K562 (cell line): ENCODE measurements at regions not wholly inside any gene's neighbourhood (a gene's known extent, or its start where the extent isn't known, plus 50 kb on each side); places are given as distances from the start of the nearest gene placed in this dataset.

ENCODE experiments used
- ATAC-seq: fragments of 200-7000 bp; cut with Tn5 transposase; 3 replicates; pipeline ENCODE4 v1.9.1; 2020; ENCODE audit warnings: moderate library complexity
- BruUV-seq: library from RNA; stranded (reverse); fragments of 400-500 nt; replicated peaks from 2 replicates; lab custom pipeline; 2021; lab: Mats Ljungman, UMichigan
- CTCF ChIA-PET: fragments of 300-600 bp; formaldehyde crosslinking; extraction: SDS; loops from one replicate; lab custom pipeline; 2021; ENCODE audit warnings: low intra/inter-chr PET ratio; lab: Yijun Ruan, JAX
- POLR2A ChIA-PET: fragments of 300-600, 350-650 bp; sonication (Branson Sonifier 250); formaldehyde crosslinking; extraction: SDS; loops from one replicate; lab custom pipeline; 2021; ENCODE audit warnings: antibody characterized with exemption, inconsistent platforms; lab: Yijun Ruan, JAX
- DNase-seq, 4 experiments: peaks; one replicate each; pipeline versions ENCODE4 v3.0.0 to v3.0.0-alpha.2; 2011 to 2018; ENCODE audit warnings: low spot score in 3 of 4, mixed read lengths in 3 of 4; ENCODE audit errors: extremely low read depth in 1 of 4
- FAIRE-seq: peaks from 2 replicates; lab custom pipeline; 2011; peaks lifted over from hg19 to GRCh38; lab: Jason Lieb, UNC
- H2AFZ ChIP-seq: 2 replicates; pipeline ENCODE4 v1.6.0; 2011; ENCODE audit warnings: low read depth, low read length, control low read depth, inconsistent platforms
- H3K27ac ChIP-seq: fragments of 200-600 bp; 3 replicates; pipeline ENCODE4 v1.8.0; 2011; ENCODE audit warnings: low read depth, mild to moderate bottlenecking, control low read depth, inconsistent platforms, low read length, moderate library complexity, mixed read lengths; ENCODE audit errors: extremely low read depth
- H3K27me3 ChIP-seq, 2 experiments: fragments of 300-600 bp in 1 of 2; 2 replicates in 1 of 2; 3 replicates in 1 of 2; pipeline versions ENCODE4 v1.6.0 to v1.8.0; 2011; ENCODE audit warnings: inconsistent platforms in 2 of 2, low read length in 2 of 2, mild to moderate bottlenecking in 1 of 2, mixed read lengths in 1 of 2, moderate library complexity in 1 of 2; ENCODE audit not compliant: control insufficient read depth in 2 of 2, insufficient read depth in 2 of 2
- H3K36me3 ChIP-seq: fragments of 300-600 bp; 3 replicates; pipeline ENCODE4 v1.8.0; 2011; ENCODE audit warnings: mild to moderate bottlenecking, low read length, inconsistent platforms; ENCODE audit not compliant: control insufficient read depth, insufficient read depth
- H3K4me1 ChIP-seq, 2 experiments: fragments of 200-600 bp in 1 of 2; replicated peaks in 1 of 2; 2 replicates in 1 of 2; 3 replicates in 1 of 2; pipeline versions ENCODE4 v1.5.1 to v1.8.0; 2011; ENCODE audit warnings: inconsistent platforms in 2 of 2, low read length in 2 of 2, mild to moderate bottlenecking in 1 of 2, mixed read lengths in 1 of 2, moderate library complexity in 1 of 2; ENCODE audit not compliant: control insufficient read depth in 2 of 2, insufficient read depth in 2 of 2
- H3K4me2 ChIP-seq: 2 replicates; pipeline ENCODE4 v1.6.1; 2011; ENCODE audit warnings: low read length, control low read depth, inconsistent platforms, mixed read lengths; ENCODE audit not compliant: insufficient read depth
- H3K4me3 ChIP-seq: fragments of 200-600 bp; sonication (generic), shearing (Covaris generic); 2 replicates; pipeline ENCODE4 v1.5.1; 2016; ENCODE audit warnings: control low read depth, inconsistent platforms
- H3K79me2 ChIP-seq: fragments of 200-600 bp; 3 replicates; pipeline ENCODE4 v1.8.0; 2011; ENCODE audit warnings: low read length, inconsistent platforms; ENCODE audit not compliant: control insufficient read depth, insufficient read depth
- H3K9ac ChIP-seq, 2 experiments: 2 replicates each; pipeline versions ENCODE4 v1.6.0 to v1.6.1; 2011; ENCODE audit warnings: low read depth in 2 of 2, low read length in 2 of 2, control low read depth in 1 of 2, inconsistent platforms in 1 of 2, mild to moderate bottlenecking in 1 of 2, mixed read lengths in 1 of 2; ENCODE audit not compliant: insufficient read depth in 1 of 2
- H3K9me1 ChIP-seq: one replicate; pipeline ENCODE4 v1.6.0; 2011; ENCODE audit warnings: inconsistent platforms, mild to moderate bottlenecking, low read length, moderate library complexity; ENCODE audit not compliant: control insufficient read depth, insufficient read depth
- H3K9me3 ChIP-seq: replicated peaks from 2 replicates; pipeline ENCODE4 v1.5.1; 2011; ENCODE audit warnings: low read depth, low read length, inconsistent platforms; ENCODE audit not compliant: control insufficient read depth, insufficient read depth
- H4K20me1 ChIP-seq: replicated peaks from 2 replicates; pipeline ENCODE4 v1.6.1; 2011; ENCODE audit warnings: low read length, inconsistent platforms, mixed read lengths; ENCODE audit not compliant: control insufficient read depth, insufficient read depth
- ARID3A ChIP-seq: IDR thresholded peaks from 2 replicates; pipeline ENCODE4 v1.6.1; 2012; ENCODE audit warnings: low read depth, low read length, improper control_type of control experiment, borderline replicate concordance
- CBX3 ChIP-seq, 2 experiments: IDR thresholded peaks; 1 replicate in 1 of 2; 2 replicates in 1 of 2; pipeline ENCODE4 v1.6.1; 2012; ENCODE audit warnings: inconsistent platforms in 2 of 2, low read length in 2 of 2, borderline replicate concordance in 1 of 2, control low read depth in 1 of 2
- CBX5 ChIP-seq: IDR thresholded peaks from 2 replicates; pipeline ENCODE4 v1.6.1; 2014; ENCODE audit warnings: low read depth, borderline replicate concordance
- COPS2 ChIP-seq: fragments of 450-650 bp; conservative IDR thresholded peaks from 2 replicates; pipeline ENCODE4 v1.6.1; 2016; ENCODE audit warnings: mild to moderate bottlenecking, moderate library complexity
- FOXM1 ChIP-seq, 2 experiments: fragments of 450-650 bp in 1 of 2; sonication (generic) in 1 of 2; formaldehyde crosslinking in 1 of 2; IDR thresholded peaks; 2 replicates each; pipeline versions ENCODE4 v1.6.1 to v1.9.0; 2017 to 2022; ENCODE audit warnings: low read depth in 2 of 2, mild to moderate bottlenecking in 2 of 2, missing genetic modification reagents in 1 of 2, moderate library complexity in 1 of 2
- MITF ChIP-seq: IDR thresholded peaks from 2 replicates; pipeline ENCODE4 v1.6.1; 2014; ENCODE audit warnings: antibody characterized with exemption
- NBN ChIP-seq: fragments of 450-650 bp; IDR thresholded peaks from 2 replicates; pipeline ENCODE4 v1.6.1; 2016; ENCODE audit warnings: low read depth, mild to moderate bottlenecking
- NCOA1 ChIP-seq: fragments of 450-650 bp; IDR thresholded peaks from 2 replicates; pipeline ENCODE4 v1.6.1; 2016; ENCODE audit warnings: low read depth
- NCOA4 ChIP-seq: fragments of 450-650 bp; IDR thresholded peaks from 2 replicates; pipeline ENCODE4 v1.6.1; 2018; ENCODE audit warnings: mild to moderate bottlenecking; ENCODE audit not compliant: partially characterized antibody
- NFATC3 ChIP-seq: fragments of 450-650 bp; IDR thresholded peaks from 2 replicates; pipeline ENCODE4 v1.6.1; 2017; ENCODE audit warnings: mild to moderate bottlenecking
- STAT5A ChIP-seq: IDR thresholded peaks from 2 replicates; pipeline ENCODE4 v1.6.1; 2012; ENCODE audit warnings: low read length, inconsistent platforms, borderline replicate concordance
- ZBTB49 ChIP-seq: sonication (generic); formaldehyde crosslinking; IDR thresholded peaks from 2 replicates; pipeline ENCODE4 v1.8.0; 2022; ENCODE audit warnings: missing genetic modification reagents, mild to moderate bottlenecking, borderline replicate concordance
- ZNF175 ChIP-seq: fragments of 200-800 bp; sonication (Bioruptor generic); IDR thresholded peaks from 2 replicates; pipeline ENCODE4 v1.6.1; 2016; ENCODE audit warnings: low read depth, mild to moderate bottlenecking, missing genetic modification characterization, missing compliant biosample characterization
- ZNF184 ChIP-seq: sonication (generic); formaldehyde crosslinking; IDR thresholded peaks from 2 replicates; pipeline ENCODE4 v1.5.0; 2020; ENCODE audit warnings: missing genetic modification reagents
- ZNF197 ChIP-seq: fragments of 200-800 bp; sonication (Bioruptor generic); IDR thresholded peaks from 2 replicates; pipeline ENCODE4 v1.6.1; 2016; ENCODE audit warnings: low read depth, missing genetic modification characterization, missing compliant biosample characterization
- WGBS: fragments of 100-300 bp; shearing (Covaris generic); methylation state at CpG from one replicate; pipeline ENCODE4 v1.1.6; 2016; ENCODE audit warnings: low coverage, mixed read lengths; ENCODE audit not compliant: insufficient coverage; ENCODE audit errors: missing lambda C conversion rate; 5-methylcytosine and 5-hydroxymethylcytosine counted together
- in situ Hi-C: fragments of 300-500 bp; cut with MboI; formaldehyde crosslinking; loops from 4 replicates; pipeline ENCODE4 v1.15.0; 2018; ENCODE audit warnings: inconsistent platforms, mixed read lengths
- intact Hi-C: fragments of 100-400 bp; cut with micrococcal nuclease; formaldehyde crosslinking; loops from 2 replicates; pipeline ENCODE4 v1.14.2; 2022

GRCh38 chr16:85548375-85548774, 64.7 kb upstream of the GSE1 start (continued):
- TF ChIP-seq ARID3A (no peak), NFATC3 (no peak), ZNF175 (CRISPR knock-in tag) (no peak), NCOA1 (no peak)

- in situ Hi-C loops (loop anchor here (5.0 kb wide), 1 partner anchor 108 kb away; no protein-coding TSS in a partner anchor), intact Hi-C loops (loop anchor here (5.0 kb wide), 1 partner anchor 88 kb away; no protein-coding TSS in a partner anchor)
- POLR2A ChIA-PET: interaction anchor here (0.6 to 7.3 kb wide), 10 partner anchors 8 to 1037 kb away, joined by 3 to 122 read pairs (median 5); no protein-coding TSS in a partner anchor
- CTCF ChIA-PET: no interaction called here
- no peak overlapping the region for H2AFZ ChIP-seq
- H3K4me1 ChIP-seq: peaks cover 22 to 54% of the 10 kb centered on the region in 2 experiments
- no peaks in the 10 kb centered on the region for H3K9me3 ChIP-seq
- 86% methylated on average over 13 of the region's 13 CpGs for WGBS
- no peaks in the 10 kb centered on the region for H4K20me1 ChIP-seq
- H3K36me3 ChIP-seq: peaks cover 9% of the 10 kb centered on the region; the same call in 2 of the 3 replicates
- ATAC-seq (no peak), DNase-seq (no peak), FAIRE-seq (no peak)
- peak overlapping the region in 1 of 2 experiments; percentile 53; a peak in 2 of 4 replicates for H3K9ac ChIP-seq
- no peak overlapping the region for H3K4me2 ChIP-seq
- no peaks in the 10 kb centered on the region for H3K27me3 ChIP-seq
- 0 out of 3 replicates have a peak overlapping the region, but pooled peaks have one; percentile 5 for H3K27ac ChIP-seq
- no peak overlapping the region for H3K4me3 ChIP-seq
- no peaks in the 10 kb centered on the region for H3K9me1 ChIP-seq
- peaks cover 65% of the 10 kb centered on the region for H3K79me2 ChIP-seq
- BruUV-seq: no TSS peak
- TF ChIP-seq ZNF197 (CRISPR knock-in tag) (no peak), COPS2 (no peak), STAT5A (no peak), ZNF184 (no peak), NCOA4 (no peak), MITF (no peak), NBN (no peak), CBX5 (no peak), FOXM1 (IDR thresholded peaks at IDR 0.05; ENCODE audit: low read depth) (no peak), FOXM1 (CRISPR knock-in tag; IDR thresholded peaks at IDR 0.05; ENCODE audit: low read depth) (no peak), ZBTB49 (CRISPR knock-in tag) (0 out of 2 replicates have a peak, but pooled peaks have one; percentile 70), CBX3 (IDR thresholded peaks at IDR 0.05; ENCODE audit: borderline replicate concordance in 1 of 2, low read length in 2 of 2) (peak in 1 of 2 experiments; percentile 53; a peak in 1 of 3 replicates)
Observed at GRCh38 chr16:85549766-85550421, 63.2 kb upstream of the GSE1 start.
